ENCODE measurements at regions not wholly inside any gene's neighbourhood (a gene's known extent, or its start where the extent isn't known, plus 50 kb on each side); places are given as distances from the start of the nearest gene placed in this dataset.

GRCh38 chr14:71203306-71203705, 296.0 kb downstream of the PCNX1 start:
- DNase-seq = no peak

- no peak for DNase-seq
Measured at GRCh38 chr14:71204231-71204630, 297.0 kb downstream of the PCNX1 start.

DNA sequence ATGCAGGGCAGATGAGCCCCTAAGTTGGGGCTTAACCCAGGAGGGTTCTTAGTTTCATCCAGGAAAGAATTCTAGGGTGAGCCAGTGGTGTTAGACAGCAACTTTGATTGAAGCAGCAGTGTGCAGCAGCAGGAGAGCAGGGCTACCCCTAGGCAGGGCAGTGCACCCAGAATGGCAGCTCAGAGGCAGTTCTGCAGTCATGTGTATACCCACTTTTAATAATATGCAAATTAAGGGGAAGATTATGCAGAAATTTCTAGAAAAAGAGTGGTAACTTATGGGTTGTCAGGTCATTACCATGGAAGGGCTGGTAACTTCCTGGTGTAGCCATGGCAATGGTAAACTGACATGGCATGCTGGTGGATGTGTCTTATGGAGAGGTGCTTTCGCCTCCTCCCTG, 297.5 kb downstream of the PCNX1 start:
- DNase-seq = no peak

DNA sequence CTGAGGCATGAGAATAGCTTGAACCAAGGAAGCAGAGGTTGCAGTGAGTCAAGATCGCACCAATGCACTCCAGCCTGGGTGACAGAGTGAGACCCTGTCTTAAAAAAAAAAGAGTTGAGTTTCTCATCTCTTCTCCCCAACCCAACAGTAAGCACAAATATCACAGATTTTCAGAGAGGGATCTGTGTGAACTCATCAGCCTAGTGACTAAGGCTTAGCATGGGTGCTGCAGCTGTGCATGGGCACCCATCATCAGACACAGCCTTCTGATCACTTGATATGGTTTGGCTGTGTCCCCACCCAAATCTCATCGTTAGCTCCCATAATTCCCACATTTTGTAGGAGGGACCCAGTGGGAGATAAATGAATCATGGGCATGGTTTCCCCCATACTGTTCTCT, 298.9 kb downstream of the PCNX1 start:
- DNase-seq = no peak

DNA sequence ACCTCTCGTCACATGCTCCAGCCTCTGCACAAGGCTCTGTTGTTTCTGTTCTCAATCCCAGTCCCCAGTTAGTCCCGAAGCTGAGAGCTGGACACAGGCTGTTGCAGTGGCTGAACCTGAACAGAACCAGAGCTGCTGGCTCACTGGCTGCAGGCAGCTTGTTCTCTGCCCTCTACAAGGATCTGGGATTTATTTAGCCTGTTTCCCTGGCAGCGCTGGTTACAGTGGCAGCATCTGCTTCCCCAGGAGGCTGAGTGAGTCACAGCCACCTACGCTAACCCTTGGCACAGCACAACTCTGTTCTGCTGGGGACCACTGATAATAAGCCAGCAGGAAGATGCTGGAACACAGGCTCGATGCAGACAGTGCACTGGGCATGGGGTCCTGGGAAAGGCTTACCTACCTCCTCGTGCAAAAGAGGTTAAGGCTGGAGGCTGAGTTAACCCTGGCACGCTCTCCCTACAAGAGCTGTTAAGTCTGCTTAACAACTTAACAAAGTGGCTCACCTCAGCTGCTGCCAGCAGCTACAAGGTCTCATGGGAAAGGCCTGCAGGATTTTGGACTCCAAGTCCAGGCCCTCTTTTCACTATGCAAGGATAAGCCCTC, 299.6 kb downstream of the PCNX1 start:
- peak; percentile 25 for DNase-seq

- DNase-seq = no peak
Measured at GRCh38 chr14:71208702-71209357, 301.6 kb downstream of the PCNX1 start.

GRCh38 chr14:71209888-71210287, 302.6 kb downstream of the PCNX1 start:
- DNase-seq = no peak

DNA sequence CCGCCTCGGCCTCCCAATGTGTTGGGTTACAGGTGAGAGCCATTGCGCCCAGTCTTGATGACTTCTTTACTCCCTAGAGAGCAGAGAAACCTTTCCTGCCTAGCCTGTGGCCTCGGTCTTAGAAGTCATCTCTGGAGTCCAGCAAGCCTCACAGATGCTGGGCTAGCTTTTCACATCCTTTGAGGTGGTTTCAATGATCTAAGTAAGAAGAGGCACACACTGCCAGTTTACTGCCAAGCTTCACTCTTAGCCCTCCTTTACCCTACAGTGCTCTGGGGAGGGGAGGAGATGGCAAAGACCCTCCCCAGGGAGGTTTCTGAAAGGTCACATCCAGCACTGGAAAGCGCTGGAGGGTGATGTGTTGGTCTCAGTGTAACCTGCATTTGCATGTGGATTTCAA, 304.8 kb downstream of the PCNX1 start:
- DNase-seq = no peak

DNA sequence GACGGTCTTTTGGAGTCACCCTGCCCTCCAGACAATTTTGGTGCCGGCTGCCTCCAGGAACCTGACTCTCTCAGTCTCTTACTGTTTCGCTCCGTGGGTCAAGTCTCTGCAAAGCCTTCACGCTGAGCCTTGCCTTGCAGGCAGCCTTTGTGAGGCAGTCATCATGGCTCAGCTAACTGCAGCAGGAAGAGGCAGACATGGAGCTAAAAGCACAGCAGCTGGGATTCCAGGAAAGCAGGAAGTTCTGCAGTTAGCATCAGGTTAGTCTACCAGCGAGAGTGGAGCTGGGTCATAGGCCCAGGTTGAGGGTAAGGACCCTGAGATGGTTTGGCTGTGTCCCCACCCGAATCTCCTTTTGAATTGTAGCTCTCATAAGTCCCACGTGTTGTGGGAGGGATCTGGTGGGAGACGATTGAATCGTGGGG, 305.4 kb downstream of the PCNX1 start:
- no peak for DNase-seq

DNA sequence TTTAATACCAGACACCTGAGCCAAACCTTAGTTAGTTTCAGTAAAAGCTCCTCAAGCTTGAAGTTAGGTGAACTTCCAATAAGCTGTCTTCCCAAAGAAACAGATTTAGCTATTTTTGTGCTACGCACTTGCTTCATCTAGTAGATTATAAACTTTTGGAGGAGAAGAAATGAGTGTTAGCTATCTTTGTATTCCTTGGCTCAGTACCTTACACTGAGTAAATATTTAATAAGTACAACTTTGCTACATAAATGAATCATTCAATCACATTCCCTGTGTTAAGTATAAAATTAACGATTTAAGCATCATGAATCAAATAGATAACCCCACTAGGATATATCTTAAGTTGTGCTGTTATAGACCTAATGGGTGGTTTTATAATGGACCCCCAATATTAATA, 307.0 kb downstream of the PCNX1 start:
- DNase-seq = no peak

GRCh38 chr14:71220462-71220861, 313.2 kb downstream of the PCNX1 start:
- DNase-seq = no peak

DNA sequence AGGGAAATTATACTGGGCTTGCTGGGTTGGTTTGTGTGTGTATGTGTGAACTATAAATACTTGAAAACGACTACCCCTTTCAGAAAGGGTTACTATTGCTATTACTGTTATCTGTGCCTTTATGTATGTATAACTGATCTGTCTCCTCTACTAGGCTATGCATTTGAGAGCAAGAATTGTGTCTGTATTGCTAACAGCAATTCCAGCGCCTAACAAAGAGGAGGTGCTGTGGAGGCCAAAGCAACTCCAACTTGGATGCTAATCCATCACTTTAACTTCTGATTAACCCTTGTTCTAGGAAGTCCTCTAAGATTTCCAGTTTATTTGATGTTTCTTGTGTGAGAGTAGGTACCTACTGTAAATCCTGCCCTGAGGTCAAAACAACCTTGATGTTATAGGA, 313.9 kb downstream of the PCNX1 start:
- DNase-seq = no peak

- DNase-seq = peak; percentile 29
Measured at GRCh38 chr14:71225113-71225512, 317.9 kb downstream of the PCNX1 start.

GRCh38 chr14:71228711-71229110, 321.5 kb downstream of the PCNX1 start:
- no peak for DNase-seq

DNA sequence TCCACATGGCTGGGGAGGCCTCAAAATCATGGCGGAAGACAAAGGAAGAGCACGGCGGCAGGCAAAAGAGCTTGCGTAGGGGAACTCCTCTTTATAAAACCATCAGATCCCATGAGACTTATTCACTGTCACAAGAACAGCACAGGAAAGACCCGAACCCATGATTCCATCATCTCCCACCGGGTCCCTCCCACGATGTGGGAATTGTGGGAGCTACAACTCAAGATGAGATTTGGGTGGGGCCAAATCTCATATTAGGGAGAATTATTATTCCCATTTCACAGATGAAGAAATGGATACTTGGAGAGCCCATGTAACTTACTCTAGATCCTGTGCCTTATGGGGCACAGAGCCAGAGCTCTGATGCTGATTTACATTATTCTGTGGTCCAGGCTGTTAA, 322.6 kb downstream of the PCNX1 start:
- DNase-seq = no peak

DNA sequence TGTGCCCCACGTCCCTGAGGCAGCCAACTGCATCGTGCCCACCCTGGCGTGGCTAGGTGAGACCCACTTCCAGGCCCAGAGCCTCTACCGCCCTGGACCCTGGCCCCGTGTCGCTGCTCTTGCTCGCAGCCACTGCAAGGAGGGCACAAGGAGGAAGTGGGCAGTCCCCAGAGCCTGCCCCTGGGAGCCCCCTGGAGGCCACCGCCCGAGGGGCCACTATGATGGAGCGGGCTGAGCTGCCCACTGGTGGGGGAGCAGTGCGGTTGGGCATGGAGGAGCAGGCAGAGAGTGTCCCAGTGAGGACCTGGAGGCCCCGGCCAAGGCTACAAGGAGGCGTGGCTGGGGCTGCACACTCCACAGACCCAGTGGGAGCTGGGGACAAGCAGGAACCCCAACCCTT, 323.6 kb downstream of the PCNX1 start:
- no peak for DNase-seq

GRCh38 chr14:71231521-71232393, 324.5 kb downstream of the PCNX1 start:
- DNase-seq = peak; percentile 47

DNA sequence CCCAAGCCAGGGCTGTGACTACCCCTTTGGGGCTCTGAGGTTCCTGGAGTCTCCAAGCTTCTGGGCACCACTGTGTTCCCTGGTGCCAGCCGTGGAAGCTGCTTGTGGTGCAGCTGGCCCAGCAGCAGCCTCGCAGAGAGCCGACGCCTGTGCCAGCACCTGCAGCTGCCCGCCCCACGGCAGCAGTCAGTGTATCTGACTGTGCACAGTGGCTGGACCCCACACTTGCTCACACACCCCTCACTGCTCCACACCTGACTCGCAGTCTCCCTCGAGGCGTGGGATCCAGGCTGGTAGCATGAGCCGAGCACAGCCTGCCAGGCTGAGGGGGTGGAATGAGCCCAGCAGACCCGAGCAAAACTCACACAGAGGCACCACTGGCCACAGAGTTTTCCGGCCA, 325.2 kb downstream of the PCNX1 start:
- no peak for DNase-seq

DNA sequence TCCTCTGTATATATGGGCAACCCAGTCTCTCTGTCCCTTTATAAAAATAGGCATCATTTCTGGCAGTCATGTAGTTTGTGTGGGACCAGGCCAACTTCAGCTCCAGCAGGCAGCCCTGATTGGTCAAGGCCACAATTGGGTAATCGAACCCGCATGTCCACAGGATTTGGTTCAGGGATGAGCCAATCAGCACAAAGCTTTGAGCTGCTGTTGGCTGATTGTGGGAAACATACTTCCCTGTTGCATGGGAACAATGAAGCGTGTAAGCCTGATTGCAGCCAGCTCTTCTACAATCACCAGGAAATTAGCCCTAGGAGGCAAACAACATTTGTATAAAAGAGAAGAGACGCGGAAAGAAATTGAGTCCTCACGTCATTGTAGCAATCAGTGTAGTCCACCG, 328.6 kb downstream of the PCNX1 start:
- peak; percentile 52 for DNase-seq

- no peak for DNase-seq
Measured at GRCh38 chr14:71236487-71236886, 329.2 kb downstream of the PCNX1 start.

GRCh38 chr14:71237556-71237955, 330.3 kb downstream of the PCNX1 start:
- no peak for DNase-seq

DNA sequence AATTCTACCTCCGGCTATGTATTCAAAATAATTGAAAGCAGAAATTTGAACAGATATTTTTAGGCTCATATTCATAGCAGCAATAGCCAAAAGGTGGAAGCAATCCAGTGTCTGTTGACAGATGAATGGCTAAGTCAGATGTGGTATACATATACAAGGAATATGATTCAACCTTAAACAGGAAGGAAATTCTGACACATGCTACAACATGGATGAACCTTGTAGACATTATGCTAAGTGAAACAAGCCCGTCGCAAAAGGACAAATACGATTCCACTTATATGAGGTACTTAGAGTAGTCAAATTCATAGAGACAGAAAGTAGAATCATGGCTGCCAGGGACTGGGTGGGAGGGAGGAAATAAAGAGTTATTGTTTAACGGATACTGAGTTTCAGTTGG, 331.6 kb downstream of the PCNX1 start:
- peak; percentile 37 for DNase-seq

DNA sequence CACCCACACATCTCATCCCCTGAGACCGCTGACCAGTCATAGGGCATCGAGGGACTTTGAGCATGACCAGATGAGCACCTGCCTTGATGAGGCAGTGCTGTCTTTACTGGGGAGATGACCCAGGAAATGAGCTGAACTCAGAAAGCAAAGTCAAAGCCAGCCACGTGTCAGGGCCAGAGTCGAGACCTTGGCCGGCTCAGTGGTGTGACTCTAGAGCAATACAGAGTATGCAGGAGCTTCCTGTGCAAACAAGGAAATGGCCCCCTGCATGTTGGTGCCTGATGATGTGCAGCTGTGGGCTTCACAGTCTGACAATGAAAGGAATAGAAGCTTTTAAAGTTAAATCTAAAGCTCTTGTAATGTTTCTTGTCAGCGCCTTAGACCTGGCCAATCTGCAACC, 332.9 kb downstream of the PCNX1 start:
- no peak for DNase-seq

DNA sequence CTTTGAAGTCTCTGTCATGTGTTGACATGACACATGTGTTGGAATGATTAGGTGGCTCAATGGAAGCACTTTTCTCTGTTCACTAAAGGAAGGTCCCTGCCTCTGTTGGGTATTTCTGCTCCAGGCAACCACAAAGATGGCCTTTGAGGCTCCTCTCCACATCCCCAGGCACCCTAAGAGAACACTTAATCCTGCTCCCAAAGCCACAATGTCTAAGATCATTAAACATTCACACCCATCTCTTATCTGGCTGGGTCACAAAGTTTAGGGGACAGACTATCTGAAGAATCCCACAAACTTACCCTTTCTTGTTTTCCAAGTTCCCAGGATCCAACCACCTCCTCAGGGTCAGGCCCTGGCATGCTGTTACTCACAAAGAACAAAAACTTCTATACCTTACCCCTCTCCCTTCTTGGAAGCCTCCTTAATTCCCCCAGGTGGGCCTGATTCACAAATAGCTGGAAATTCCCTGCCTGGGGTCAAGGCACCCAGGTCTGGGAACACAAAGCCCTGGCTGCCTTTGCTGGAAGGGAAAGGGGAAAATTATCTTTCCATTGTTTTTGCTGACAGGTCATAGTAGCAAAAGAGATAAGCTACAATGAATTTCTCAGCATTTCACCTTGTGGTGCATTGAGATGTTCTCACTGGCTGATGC, 333.7 kb downstream of the PCNX1 start:
- no peak for DNase-seq
